HUES6 (cell line): ENCODE measurements at regions not wholly inside any gene's neighbourhood (a gene's known extent, or its start where the extent isn't known, plus 50 kb on each side); places are given as distances from the start of the nearest gene placed in this dataset.
"Not testable (repeated sequence)": the region's sequence is repeated elsewhere in the genome, so short reads cannot be mapped to it uniquely, and the experiment has no call there.

Experiments used
- H3K27ac ChIP-seq: 2 replicates; pipeline ENCODE4 v1.7.0; 2013; ENCODE audit warnings: low read depth, mild to moderate bottlenecking, low read length, inconsistent platforms
- H3K27me3 ChIP-seq: 2 replicates; pipeline ENCODE4 v1.6.1; 2013; ENCODE audit warnings: low read length; ENCODE audit not compliant: control insufficient read depth, insufficient read depth
- H3K36me3 ChIP-seq: 2 replicates; pipeline ENCODE4 v1.6.1; 2013; ENCODE audit warnings: low read length; ENCODE audit not compliant: control insufficient read depth, insufficient read depth
- H3K4me1 ChIP-seq: 2 replicates; pipeline ENCODE4 v1.6.1; 2013; ENCODE audit warnings: low read length; ENCODE audit not compliant: control insufficient read depth, insufficient read depth
- H3K4me3 ChIP-seq: 2 replicates; pipeline ENCODE4 v1.5.1; 2013; ENCODE audit warnings: low read depth, low read length
- H3K9ac ChIP-seq: one replicate; pipeline ENCODE4 v1.6.1; 2013; ENCODE audit warnings: mild to moderate bottlenecking, low read length
- H3K9me3 ChIP-seq: 2 replicates; pipeline ENCODE4 v1.6.1; 2013; ENCODE audit warnings: low read depth, low read length; ENCODE audit not compliant: control insufficient read depth, insufficient read depth

DNA sequence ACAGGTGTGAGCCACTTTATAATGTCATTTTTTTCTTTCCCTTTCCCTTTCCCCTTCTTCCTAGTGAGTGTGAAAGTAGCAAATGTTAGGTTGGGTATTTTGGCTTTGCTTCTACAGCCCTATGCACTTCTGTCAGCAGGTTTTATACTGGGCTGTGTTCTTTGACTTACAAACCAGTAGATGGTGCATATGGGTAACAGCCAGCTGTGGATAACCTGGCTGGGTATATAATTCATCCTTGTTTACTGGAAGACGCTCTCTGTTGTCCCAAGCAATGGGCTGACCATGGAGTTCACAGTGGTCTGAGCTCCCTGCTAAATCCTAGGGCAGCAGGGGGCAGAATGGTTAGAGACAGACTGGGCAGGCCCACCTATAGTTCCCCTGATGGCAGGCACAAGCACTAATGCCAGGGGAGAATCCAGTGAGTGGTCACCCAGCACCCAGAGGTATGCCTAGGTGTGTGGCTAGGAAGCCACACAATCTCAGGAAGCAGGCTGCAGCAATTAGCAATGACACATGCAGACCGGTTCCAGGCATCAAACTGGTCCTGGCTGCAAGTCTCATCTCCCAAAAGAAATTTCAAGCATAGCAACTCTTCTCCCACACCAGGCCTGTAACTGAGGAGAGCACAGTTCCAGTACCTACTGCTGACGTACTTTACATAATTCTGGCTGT, 592.7 kb upstream of the MAN1A1 start:
- Histone ChIP-seq H3K9ac (no peak overlapping the region), H3K27me3 (no peaks in the 10 kb centered on the region), H3K27ac (no peak overlapping the region), H3K4me1 (no peaks in the 10 kb centered on the region), H3K4me3 (no peak overlapping the region), H3K36me3 (no peaks in the 10 kb centered on the region), H3K9me3 (no peaks in the 10 kb centered on the region)

DNA sequence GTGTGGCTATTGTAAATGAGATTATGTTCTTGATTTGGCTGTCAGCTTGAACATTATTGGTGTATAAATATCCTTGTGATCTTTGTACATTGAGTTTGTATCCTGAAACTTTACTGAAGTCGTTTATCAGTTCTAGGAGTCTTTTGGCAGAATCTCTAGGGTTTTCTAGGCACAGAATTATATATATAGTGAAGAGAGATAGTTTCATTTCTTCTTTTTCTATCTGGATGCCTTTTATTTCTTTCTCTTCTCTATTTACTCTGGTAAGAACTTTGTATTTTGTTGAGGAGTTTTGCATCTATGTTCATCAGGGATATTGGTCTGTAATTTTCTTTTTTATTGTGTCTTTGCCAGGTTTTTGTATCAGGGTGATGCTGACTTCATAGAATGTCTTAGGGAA, 589.2 kb upstream of the MAN1A1 start:
- no peak overlapping the region for H3K9ac ChIP-seq
- H3K4me3 ChIP-seq: no peak overlapping the region
- H3K9me3 ChIP-seq: no peaks in the 10 kb centered on the region
- no peaks in the 10 kb centered on the region for H3K27me3 ChIP-seq
- no peak overlapping the region for H3K27ac ChIP-seq
- no peaks in the 10 kb centered on the region for H3K4me1 ChIP-seq
- H3K36me3 ChIP-seq: no peaks in the 10 kb centered on the region

DNA sequence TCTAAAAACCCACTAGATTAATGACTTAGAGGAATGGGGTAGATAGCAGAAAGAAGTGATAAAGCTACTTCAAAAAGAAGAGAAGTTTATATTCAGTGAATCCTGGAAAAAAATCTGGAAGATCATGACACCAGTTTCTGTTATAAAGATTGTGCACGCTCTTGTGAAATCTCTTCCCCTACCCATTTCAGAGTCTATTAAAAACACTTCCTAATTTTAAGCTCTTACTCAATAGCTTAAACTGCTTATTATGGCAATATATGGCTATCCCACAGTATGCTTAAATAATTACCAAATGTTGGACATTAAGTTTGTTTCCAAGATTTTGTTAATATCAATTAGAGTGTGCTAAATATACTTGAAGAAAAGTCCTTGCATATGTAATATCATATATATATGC, 585.3 kb upstream of the MAN1A1 start:
- Histone ChIP-seq H3K36me3 (no peaks in the 10 kb centered on the region), H3K4me1 (no peaks in the 10 kb centered on the region), H3K27me3 (no peaks in the 10 kb centered on the region), H3K9ac (no peak overlapping the region), H3K4me3 (no peak overlapping the region), H3K27ac (no peak overlapping the region), H3K9me3 (no peaks in the 10 kb centered on the region)

DNA sequence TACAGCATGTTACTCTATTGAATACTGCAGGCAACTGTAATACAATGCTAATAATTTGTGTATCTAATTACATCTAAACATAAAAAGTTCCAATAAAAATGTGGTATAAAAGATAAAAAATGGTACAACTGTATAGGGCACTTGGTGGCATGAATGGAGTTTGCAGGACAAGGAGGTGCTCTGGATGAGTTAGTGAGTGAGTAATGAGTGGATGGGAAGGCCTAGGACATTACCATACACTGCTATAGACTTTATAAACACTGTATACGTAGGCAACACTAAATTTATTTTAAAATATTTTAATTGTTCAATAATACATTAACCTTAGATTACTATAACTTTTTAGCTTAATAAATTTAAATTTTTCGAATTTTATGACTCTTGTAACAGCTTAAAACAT, 579.6 kb upstream of the MAN1A1 start:
- no peaks in the 10 kb centered on the region for H3K36me3 ChIP-seq
- no peaks in the 10 kb centered on the region for H3K4me1 ChIP-seq
- no peak overlapping the region for H3K9ac ChIP-seq
- H3K27me3 ChIP-seq: no peaks in the 10 kb centered on the region
- no peak overlapping the region for H3K27ac ChIP-seq
- H3K9me3 ChIP-seq: peaks cover 12% of the 10 kb centered on the region
- no peak overlapping the region for H3K4me3 ChIP-seq

DNA sequence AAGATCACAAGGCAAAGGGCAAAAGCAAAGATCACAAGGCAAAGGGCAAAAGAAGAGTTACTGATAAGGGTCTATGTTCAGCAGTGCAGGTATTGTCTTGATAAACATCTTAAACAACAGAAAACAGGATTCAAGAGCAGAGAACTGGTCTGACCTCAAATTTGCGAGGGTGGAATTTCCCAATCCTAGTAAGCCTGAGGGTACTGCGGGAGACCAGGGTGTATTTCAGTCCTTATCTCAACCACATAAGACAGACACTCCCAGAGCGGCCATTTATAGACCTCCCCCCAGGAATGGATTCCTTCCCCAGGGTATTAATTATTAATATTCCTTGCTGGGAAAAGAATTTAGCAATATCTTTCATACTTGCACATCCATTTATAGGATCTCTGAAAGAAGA, 575.3 kb upstream of the MAN1A1 start:
- H3K27ac ChIP-seq, H3K9ac ChIP-seq, H3K36me3 ChIP-seq, H3K4me3 ChIP-seq, H3K27me3 ChIP-seq, H3K4me1 ChIP-seq: not testable (repeated sequence)
- peaks cover 34% of the 10 kb centered on the region for H3K9me3 ChIP-seq

DNA sequence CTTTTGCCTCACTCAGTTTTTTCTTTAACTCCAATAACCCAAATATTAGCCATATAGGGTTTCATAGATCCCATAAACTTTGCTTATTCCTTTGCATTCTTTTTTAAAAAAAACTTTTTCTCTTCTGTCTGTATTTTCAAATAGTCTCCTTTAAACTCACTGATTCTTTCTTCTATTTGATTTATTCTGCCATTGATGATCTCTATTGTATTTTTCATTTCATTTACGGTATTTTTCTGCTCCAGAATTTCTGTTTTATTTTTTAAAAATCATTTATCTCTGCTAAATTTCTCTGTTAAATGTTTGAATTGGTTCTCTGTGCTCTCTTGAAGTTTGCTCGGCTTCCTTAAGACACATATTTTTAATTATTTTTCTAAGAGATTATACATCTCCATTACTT, 573.3 kb upstream of the MAN1A1 start:
- Histone ChIP-seq H3K9ac (no peak overlapping the region), H3K27ac (no peak overlapping the region), H3K36me3 (no peaks in the 10 kb centered on the region), H3K27me3 (no peaks in the 10 kb centered on the region), H3K4me1 (no peaks in the 10 kb centered on the region), H3K4me3 (no peak overlapping the region), H3K9me3 (peaks cover 36% of the 10 kb centered on the region)

DNA sequence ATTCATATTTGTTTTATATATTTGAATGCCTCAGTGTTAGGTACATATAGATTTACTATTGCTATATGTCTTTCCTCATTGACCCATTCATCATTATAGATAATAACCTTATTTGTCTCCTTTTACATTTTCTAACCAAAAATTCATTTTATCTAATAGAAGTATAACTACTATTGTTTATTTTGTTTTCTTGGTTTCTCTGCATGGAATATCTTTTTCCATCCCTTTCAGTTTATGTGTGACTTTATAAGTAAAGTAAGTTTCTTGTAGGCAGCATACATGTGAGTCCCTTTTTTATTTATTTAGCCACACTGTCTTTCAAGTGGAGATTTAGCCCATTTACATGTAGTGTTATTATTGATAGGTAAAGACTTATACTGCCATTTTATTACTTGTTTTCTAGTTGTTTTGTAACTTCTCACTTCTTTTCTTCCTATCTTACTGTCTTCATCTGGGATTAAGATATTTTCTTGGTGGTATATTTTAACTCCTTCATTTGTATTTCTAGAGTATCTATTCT, 572.0 kb upstream of the MAN1A1 start:
- H3K36me3 ChIP-seq: no peaks in the 10 kb centered on the region
- no peaks in the 10 kb centered on the region for H3K27me3 ChIP-seq

DNA sequence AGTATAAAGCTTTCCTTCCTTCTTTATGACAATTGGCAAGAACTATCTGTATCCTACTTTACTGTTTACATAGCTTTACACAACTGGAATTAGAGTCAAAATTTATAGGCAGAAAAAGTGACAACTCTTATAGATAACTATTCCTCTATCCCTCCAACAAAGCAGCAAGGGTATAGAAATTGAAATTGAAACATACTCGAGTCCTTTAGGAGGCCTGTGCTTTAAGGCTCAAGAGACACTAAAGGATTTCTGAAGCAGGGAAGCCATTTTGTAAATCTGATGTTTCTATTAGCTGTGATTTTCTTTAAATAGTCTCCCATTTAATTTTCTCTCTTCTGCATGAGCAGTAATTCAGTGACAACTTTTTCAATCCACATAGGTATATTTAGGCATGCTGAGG, 567.6 kb upstream of the MAN1A1 start:
- no peaks in the 10 kb centered on the region for H3K36me3 ChIP-seq
- no peak overlapping the region for H3K4me3 ChIP-seq
- H3K9me3 ChIP-seq: peaks cover 13% of the 10 kb centered on the region; the same call in 1 of the 2 replicates
- H3K27ac ChIP-seq: no peak overlapping the region
- H3K27me3 ChIP-seq: no peaks in the 10 kb centered on the region
- H3K9ac ChIP-seq: no peak overlapping the region
- no peaks in the 10 kb centered on the region for H3K4me1 ChIP-seq

More for the DNA sequence above, 572.0 kb upstream of the MAN1A1 start:
- Histone ChIP-seq H3K9ac (no peak overlapping the region), H3K4me1 (no peaks in the 10 kb centered on the region), H3K9me3 (peaks cover 31% of the 10 kb centered on the region), H3K4me3 (no peak overlapping the region), H3K27ac (no peak overlapping the region)

DNA sequence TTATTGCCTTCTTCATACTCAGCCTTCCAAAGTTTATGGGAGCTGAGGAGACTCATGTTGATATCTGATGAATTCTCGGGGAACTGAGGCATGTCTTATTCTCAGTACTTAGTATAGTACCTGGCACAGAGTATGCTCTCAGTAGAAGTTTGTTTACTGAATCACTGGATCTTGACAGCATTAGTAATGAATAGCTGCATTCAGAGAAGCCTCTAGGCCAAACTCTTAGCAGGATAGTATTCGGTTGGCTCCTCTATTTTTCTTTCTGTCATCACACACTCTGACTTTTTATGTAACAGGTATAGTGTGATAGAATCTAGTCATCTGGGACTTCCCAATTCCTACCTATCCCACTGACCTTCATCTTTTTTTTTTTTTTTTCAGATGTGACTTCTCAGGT, 566.4 kb upstream of the MAN1A1 start:
- Histone ChIP-seq H3K4me3 (no peak overlapping the region), H3K9me3 (peaks cover 5% of the 10 kb centered on the region; the same call in 1 of the 2 replicates), H3K9ac (no peak overlapping the region), H3K36me3 (no peaks in the 10 kb centered on the region), H3K4me1 (no peaks in the 10 kb centered on the region), H3K27ac (no peak overlapping the region), H3K27me3 (no peaks in the 10 kb centered on the region)

DNA sequence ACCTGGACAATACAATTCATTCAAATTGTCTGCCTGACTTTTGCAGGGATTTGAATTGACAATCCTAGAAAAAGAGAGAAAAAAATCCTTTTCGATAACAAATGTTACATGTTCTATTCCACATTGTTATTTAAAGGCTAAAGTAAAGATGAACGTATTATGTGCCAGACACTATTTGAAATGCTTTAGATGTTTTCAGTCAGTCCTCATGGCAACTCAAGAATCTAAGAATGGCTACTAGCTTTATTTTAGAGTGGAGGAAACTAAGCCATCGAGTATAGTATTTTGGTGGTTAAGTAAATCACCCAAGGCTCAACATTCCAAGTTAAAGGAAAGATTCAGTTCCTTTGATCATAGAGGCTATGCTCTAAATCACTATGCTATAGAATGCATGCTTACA, 558.6 kb upstream of the MAN1A1 start:
- no peak overlapping the region for H3K4me3 ChIP-seq
- no peaks in the 10 kb centered on the region for H3K4me1 ChIP-seq
- no peak overlapping the region for H3K9ac ChIP-seq
- H3K9me3 ChIP-seq: peaks cover 5% of the 10 kb centered on the region; the same call in 1 of the 2 replicates
- H3K27ac ChIP-seq: no peak overlapping the region
- no peaks in the 10 kb centered on the region for H3K27me3 ChIP-seq
- no peaks in the 10 kb centered on the region for H3K36me3 ChIP-seq

DNA sequence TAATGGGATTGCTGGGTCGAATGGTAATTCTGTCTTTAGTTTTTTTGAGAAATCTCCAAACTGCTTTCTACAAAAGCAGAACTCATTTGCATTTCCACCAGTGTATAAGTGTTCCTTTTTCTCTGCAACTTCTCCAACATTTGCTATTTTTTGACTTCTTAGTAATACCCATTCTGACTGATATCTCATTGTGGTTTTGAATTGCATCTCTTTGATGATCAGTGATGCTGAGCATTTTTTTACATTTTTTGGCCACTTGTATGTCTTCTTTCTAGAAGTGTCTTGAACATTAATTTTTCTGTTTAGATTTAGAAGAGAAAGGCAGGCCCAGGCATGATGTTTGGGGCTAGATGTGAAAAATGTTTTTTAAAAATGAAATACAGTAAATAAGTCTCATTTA, 553.1 kb upstream of the MAN1A1 start:
- H3K4me3 ChIP-seq: no peak overlapping the region
- H3K27ac ChIP-seq: no peak overlapping the region
- no peaks in the 10 kb centered on the region for H3K4me1 ChIP-seq
- no peaks in the 10 kb centered on the region for H3K36me3 ChIP-seq
- H3K9ac ChIP-seq: no peak overlapping the region
- no peaks in the 10 kb centered on the region for H3K27me3 ChIP-seq
- peaks cover 5% of the 10 kb centered on the region; the same call in 1 of the 2 replicates for H3K9me3 ChIP-seq
